ENCODE measurements at regions not wholly inside any gene's neighbourhood (a gene's known extent, or its start where the extent isn't known, plus 50 kb on each side); places are given as distances from the start of the nearest gene placed in this dataset.

DNA sequence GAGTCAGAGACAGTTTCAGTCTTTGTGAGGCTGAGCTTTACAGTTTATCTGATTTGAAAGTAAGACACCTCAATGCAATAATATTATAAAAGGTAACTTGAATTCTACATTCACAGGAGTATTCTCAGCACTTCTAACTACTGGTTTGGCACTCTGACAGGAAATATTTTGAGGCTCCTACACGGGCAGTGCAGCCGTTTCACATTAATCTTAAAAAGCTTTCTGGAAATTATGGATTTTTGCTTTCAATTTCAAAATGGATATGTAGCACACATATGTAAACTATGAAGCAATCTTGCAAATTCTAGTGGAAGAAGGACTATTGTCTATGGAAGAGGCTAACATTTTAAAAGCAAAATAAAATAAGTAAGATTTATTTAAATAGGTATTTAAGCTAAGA, 262.9 kb upstream of the SNX7 start:
- Histone ChIP-seq H3K4me2 (peak overlapping the region; percentile 36; the same call in 1 of the 2 replicates), H3K9ac (no peak overlapping the region; the same call in 1 of the 2 replicates), H3K79me2 (ENCODE audit: insufficient read depth) (no peaks in the 10 kb centered on the region), H3K4me3 (ENCODE audit: low read depth in 2 of 2, low read length in 1 of 2) (peak overlapping the region; percentile 1 to 17; a peak in 2 of 4 replicates), H3K36me3 (replicated peaks in 1 of 2; ENCODE audit: control insufficient read depth in 1 of 2, insufficient read depth in 2 of 2, low read length in 1 of 2) (no peaks in the 10 kb centered on the region), H3K27ac (ENCODE audit: low read depth in 2 of 2, low read length in 1 of 2) (peak overlapping the region; percentile 27 to 58; a peak in 3 of 4 replicates), H3K4me1 (ENCODE audit: control insufficient read depth in 1 of 2, insufficient read depth in 2 of 2, low read depth in 1 of 2, low read length in 1 of 2) (no peaks in the 10 kb centered on the region; a peak in 1 of 4 replicates), H3K27me3 (ENCODE audit: insufficient read depth) (no peaks in the 10 kb centered on the region), H2AFZ (ENCODE audit: low read depth) (peak overlapping the region; percentile 64; the same call in 1 of the 2 replicates), H4K20me1 (ENCODE audit: insufficient read depth) (no peaks in the 10 kb centered on the region), H3K9me2 (no peaks in the 10 kb centered on the region), H3F3A (replicated peaks; ENCODE audit: insufficient read depth) (no peaks in the 10 kb centered on the region), H3K9me3 (no peaks in the 10 kb centered on the region)
- ChIA-PET CTCF (interaction anchor here (0.8 to 1.2 kb wide), 2 partner anchors 10 to 70 kb away, joined by 3 read pairs; no protein-coding TSS in a partner anchor), POLR2A (no interaction called here)
- 15% methylated on average over 2 of the region's 2 CpGs for WGBS (ENCODE audit: low lambda C conversion rate)
- DNase-seq, result no peak
- peak; percentile 15; the same call in 1 of the 2 replicates for TF ChIP-seq NFIC (IDR thresholded peaks at IDR 0.05; ENCODE audit: borderline replicate concordance)
- no peak for TF ChIP-seq CHD2 (IDR thresholded peaks at IDR 0.05; ENCODE audit: low read length, partially characterized antibody)

- H3K36me3 ChIP-seq (replicated peaks in 1 of 2; ENCODE audit: control insufficient read depth in 1 of 2, insufficient read depth in 2 of 2, low read length in 1 of 2), result no peaks in the 10 kb centered on the region
- H3K9me3 ChIP-seq, result no peaks in the 10 kb centered on the region
- H3K27me3 ChIP-seq (ENCODE audit: insufficient read depth), result no peaks in the 10 kb centered on the region
- H3K79me2 ChIP-seq (ENCODE audit: insufficient read depth), result no peaks in the 10 kb centered on the region
- H3K27ac ChIP-seq (ENCODE audit: low read depth in 2 of 2, low read length in 1 of 2), result peak overlapping the region in 1 of 2 experiments; percentile 27; a peak in 2 of 4 replicates
- no peaks in the 10 kb centered on the region for H3K9me2 ChIP-seq
- H3K4me2 ChIP-seq, result no peak overlapping the region
- H3K9ac ChIP-seq, result no peak overlapping the region
- no peak for DNase-seq
- H3F3A ChIP-seq (replicated peaks; ENCODE audit: insufficient read depth), result no peaks in the 10 kb centered on the region
- TF ChIP-seq POLR2AphosphoS5 (IDR thresholded peaks at IDR 0.05; ENCODE audit: low read depth, low read length), result no peak
- TF ChIP-seq USF1 (IDR thresholded peaks at IDR 0.05; ENCODE audit: borderline replicate concordance, low read depth), result 0 out of 2 replicates have a peak, but pooled peaks have one; percentile 46
- H3K4me1 ChIP-seq (ENCODE audit: control insufficient read depth in 1 of 2, insufficient read depth in 2 of 2, low read depth in 1 of 2, low read length in 1 of 2), result no peaks in the 10 kb centered on the region; a peak in 1 of 4 replicates
- CTCF ChIA-PET, result interaction anchor here (0.6 to 1.2 kb wide), 2 partner anchors 70 to 959 kb away, joined by 3 to 4 read pairs; no protein-coding TSS in a partner anchor
- H2AFZ ChIP-seq (ENCODE audit: low read depth), result peak overlapping the region; percentile 64; the same call in 1 of the 2 replicates
- no peaks in the 10 kb centered on the region for H4K20me1 ChIP-seq (ENCODE audit: insufficient read depth)
- POLR2A ChIA-PET, result no interaction called here
- no peak overlapping the region for H3K4me3 ChIP-seq (ENCODE audit: low read depth in 2 of 2, low read length in 1 of 2)
Measured at GRCh38 chr1:98398092-98398491, 263.4 kb upstream of the SNX7 start.

- H3K9ac ChIP-seq, result no peak overlapping the region
- H3K4me1 ChIP-seq (ENCODE audit: control insufficient read depth in 1 of 2, insufficient read depth in 2 of 2, low read depth in 1 of 2, low read length in 1 of 2), result peaks cover 0 to 14% of the 10 kb centered on the region in 2 experiments; a peak in 3 of 4 replicates
- H3K9me3 ChIP-seq, result no peaks in the 10 kb centered on the region
- ChIA-PET POLR2A (no interaction called here), CTCF (interaction anchor here (1.1 kb wide), 1 partner anchor 95 kb away, joined by 3 read pairs; no protein-coding TSS in a partner anchor)
- no peak overlapping the region for H2AFZ ChIP-seq (ENCODE audit: low read depth)
- H3K4me2 ChIP-seq, result no peak overlapping the region
- H3K9me2 ChIP-seq, result no peaks in the 10 kb centered on the region
- no peaks in the 10 kb centered on the region for H3K79me2 ChIP-seq (ENCODE audit: insufficient read depth)
- no peaks in the 10 kb centered on the region for H3K36me3 ChIP-seq (replicated peaks in 1 of 2; ENCODE audit: control insufficient read depth in 1 of 2, insufficient read depth in 2 of 2, low read length in 1 of 2)
- H4K20me1 ChIP-seq (ENCODE audit: insufficient read depth), result no peaks in the 10 kb centered on the region
- H3K27me3 ChIP-seq (ENCODE audit: insufficient read depth), result no peaks in the 10 kb centered on the region
- H3K27ac ChIP-seq (ENCODE audit: low read depth in 2 of 2, low read length in 1 of 2), result no peak overlapping the region
- 86% methylated on average over 2 of the region's 2 CpGs for WGBS (ENCODE audit: low lambda C conversion rate)
- H3F3A ChIP-seq (replicated peaks; ENCODE audit: insufficient read depth), result peaks cover 2% of the 10 kb centered on the region
- no peak for DNase-seq
- no peak overlapping the region for H3K4me3 ChIP-seq (ENCODE audit: low read depth in 2 of 2, low read length in 1 of 2)
- no peak for TF ChIP-seq TCF12 (IDR thresholded peaks at IDR 0.05)
- no peak for TF ChIP-seq NRF1 (IDR thresholded peaks at IDR 0.05; ENCODE audit: low read depth, low read length)
- no peak for TF ChIP-seq RFX5 (IDR thresholded peaks at IDR 0.05; ENCODE audit: low read length)
- TF ChIP-seq, protein P1, sequence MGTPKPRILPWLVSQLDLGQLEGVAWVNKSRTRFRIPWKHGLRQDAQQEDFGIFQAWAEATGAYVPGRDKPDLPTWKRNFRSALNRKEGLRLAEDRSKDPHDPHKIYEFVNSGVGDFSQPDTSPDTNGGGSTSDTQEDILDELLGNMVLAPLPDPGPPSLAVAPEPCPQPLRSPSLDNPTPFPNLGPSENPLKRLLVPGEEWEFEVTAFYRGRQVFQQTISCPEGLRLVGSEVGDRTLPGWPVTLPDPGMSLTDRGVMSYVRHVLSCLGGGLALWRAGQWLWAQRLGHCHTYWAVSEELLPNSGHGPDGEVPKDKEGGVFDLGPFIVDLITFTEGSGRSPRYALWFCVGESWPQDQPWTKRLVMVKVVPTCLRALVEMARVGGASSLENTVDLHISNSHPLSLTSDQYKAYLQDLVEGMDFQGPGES (IDR thresholded peaks at IDR 0.05; ENCODE audit: low read depth, low read length), result no peak
- no peak for TF ChIP-seq ELF1 (IDR thresholded peaks at IDR 0.05)
- no peak for TF ChIP-seq CHD2 (IDR thresholded peaks at IDR 0.05; ENCODE audit: low read length, partially characterized antibody)
- TF ChIP-seq, protein P2, sequence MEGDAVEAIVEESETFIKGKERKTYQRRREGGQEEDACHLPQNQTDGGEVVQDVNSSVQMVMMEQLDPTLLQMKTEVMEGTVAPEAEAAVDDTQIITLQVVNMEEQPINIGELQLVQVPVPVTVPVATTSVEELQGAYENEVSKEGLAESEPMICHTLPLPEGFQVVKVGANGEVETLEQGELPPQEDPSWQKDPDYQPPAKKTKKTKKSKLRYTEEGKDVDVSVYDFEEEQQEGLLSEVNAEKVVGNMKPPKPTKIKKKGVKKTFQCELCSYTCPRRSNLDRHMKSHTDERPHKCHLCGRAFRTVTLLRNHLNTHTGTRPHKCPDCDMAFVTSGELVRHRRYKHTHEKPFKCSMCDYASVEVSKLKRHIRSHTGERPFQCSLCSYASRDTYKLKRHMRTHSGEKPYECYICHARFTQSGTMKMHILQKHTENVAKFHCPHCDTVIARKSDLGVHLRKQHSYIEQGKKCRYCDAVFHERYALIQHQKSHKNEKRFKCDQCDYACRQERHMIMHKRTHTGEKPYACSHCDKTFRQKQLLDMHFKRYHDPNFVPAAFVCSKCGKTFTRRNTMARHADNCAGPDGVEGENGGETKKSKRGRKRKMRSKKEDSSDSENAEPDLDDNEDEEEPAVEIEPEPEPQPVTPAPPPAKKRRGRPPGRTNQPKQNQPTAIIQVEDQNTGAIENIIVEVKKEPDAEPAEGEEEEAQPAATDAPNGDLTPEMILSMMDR (IDR thresholded peaks at IDR 0.05), result no peak
- no peak for TF ChIP-seq GATA2 (CRISPR knock-in tag; IDR thresholded peaks at IDR 0.05)
- no peak for TF ChIP-seq RAD21 (IDR thresholded peaks at IDR 0.05; ENCODE audit: low read length)
- TF ChIP-seq RCOR1 (IDR thresholded peaks at IDR 0.05; ENCODE audit: low read length), result no peak
- TF ChIP-seq, protein P3, sequence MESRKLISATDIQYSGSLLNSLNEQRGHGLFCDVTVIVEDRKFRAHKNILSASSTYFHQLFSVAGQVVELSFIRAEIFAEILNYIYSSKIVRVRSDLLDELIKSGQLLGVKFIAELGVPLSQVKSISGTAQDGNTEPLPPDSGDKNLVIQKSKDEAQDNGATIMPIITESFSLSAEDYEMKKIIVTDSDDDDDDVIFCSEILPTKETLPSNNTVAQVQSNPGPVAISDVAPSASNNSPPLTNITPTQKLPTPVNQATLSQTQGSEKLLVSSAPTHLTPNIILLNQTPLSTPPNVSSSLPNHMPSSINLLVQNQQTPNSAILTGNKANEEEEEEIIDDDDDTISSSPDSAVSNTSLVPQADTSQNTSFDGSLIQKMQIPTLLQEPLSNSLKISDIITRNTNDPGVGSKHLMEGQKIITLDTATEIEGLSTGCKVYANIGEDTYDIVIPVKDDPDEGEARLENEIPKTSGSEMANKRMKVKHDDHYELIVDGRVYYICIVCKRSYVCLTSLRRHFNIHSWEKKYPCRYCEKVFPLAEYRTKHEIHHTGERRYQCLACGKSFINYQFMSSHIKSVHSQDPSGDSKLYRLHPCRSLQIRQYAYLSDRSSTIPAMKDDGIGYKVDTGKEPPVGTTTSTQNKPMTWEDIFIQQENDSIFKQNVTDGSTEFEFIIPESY (IDR thresholded peaks at IDR 0.05; ENCODE audit: borderline replicate concordance, low read depth), result no peak
- TF ChIP-seq GABPA (IDR thresholded peaks at IDR 0.05; ENCODE audit: low read depth), result no peak
- no peak for TF ChIP-seq MXI1 (IDR thresholded peaks at IDR 0.05; ENCODE audit: low read depth, low read length)
- no peak for TF ChIP-seq YY1 (IDR thresholded peaks at IDR 0.05; ENCODE audit: low read depth)
Measured at GRCh38 chr1:98393719-98394118, 267.8 kb upstream of the SNX7 start.
